ENCODE measurements at regions not wholly inside any gene's neighbourhood (a gene's known extent, or its start where the extent isn't known, plus 50 kb on each side); places are given as distances from the start of the nearest gene placed in this dataset.

- TF ChIP-seq, protein P1, sequence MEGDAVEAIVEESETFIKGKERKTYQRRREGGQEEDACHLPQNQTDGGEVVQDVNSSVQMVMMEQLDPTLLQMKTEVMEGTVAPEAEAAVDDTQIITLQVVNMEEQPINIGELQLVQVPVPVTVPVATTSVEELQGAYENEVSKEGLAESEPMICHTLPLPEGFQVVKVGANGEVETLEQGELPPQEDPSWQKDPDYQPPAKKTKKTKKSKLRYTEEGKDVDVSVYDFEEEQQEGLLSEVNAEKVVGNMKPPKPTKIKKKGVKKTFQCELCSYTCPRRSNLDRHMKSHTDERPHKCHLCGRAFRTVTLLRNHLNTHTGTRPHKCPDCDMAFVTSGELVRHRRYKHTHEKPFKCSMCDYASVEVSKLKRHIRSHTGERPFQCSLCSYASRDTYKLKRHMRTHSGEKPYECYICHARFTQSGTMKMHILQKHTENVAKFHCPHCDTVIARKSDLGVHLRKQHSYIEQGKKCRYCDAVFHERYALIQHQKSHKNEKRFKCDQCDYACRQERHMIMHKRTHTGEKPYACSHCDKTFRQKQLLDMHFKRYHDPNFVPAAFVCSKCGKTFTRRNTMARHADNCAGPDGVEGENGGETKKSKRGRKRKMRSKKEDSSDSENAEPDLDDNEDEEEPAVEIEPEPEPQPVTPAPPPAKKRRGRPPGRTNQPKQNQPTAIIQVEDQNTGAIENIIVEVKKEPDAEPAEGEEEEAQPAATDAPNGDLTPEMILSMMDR (conservative IDR thresholded peaks at IDR 0.05 in 1 of 2, IDR thresholded peaks at IDR 0.05 in 1 of 2; ENCODE audit: extremely low read depth in 1 of 2, insufficient read depth in 1 of 2, low read depth in 1 of 2, low read length in 2 of 2) = no peak
- no peak for TF ChIP-seq EZH2 (IDR thresholded peaks at IDR 0.05; ENCODE audit: borderline replicate concordance, low read length)
Observed at GRCh38 chr18:47550611-47551010, 299.2 kb upstream of the SKOR2 start.
